ENCODE measurements at regions not wholly inside any gene's neighbourhood (a gene's known extent, or its start where the extent isn't known, plus 50 kb on each side); places are given as distances from the start of the nearest gene placed in this dataset.
"Not testable (repeated sequence)": the region's sequence is repeated elsewhere in the genome, so short reads cannot be mapped to it uniquely, and the experiment has no call there.

DNA sequence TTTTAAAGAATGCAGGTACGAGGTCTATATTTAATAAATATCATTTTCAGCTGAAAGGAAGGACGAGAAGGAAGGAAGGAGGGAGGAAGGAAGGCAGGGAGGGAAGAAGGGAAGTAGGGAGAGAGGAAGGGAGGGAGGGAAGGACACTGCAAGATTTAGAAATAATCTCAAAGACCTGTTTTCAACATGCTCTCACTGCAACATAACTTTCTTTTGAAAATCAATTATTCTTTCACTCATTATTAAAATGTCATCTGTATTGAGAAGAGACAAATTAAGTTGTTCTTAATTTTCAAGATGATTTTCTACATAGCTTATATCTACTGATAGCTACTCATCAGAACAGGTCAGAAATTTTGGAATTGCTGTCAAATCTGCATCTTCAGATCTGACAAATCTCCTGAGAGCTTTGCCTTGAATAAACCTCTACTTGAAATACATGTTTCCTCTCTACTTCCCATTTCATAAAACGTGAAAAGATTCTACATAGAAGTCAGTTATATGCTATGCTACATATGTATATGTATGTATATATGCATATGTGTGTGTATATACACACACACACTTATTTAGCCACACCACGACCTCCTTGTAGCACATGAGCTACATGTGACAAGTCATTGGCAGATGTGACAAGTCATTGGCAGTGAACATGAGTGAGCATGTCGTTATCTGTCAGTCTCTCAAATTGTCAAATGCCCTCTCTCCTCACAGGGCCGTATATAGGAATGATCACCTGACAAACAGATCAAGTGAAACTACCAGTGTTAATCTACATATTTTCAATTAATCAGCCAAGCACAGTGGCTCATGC is 241.6 kb downstream of the LY86 start:
- no peak for DNase-seq (ENCODE audit: low spot score)
- Histone ChIP-seq H3K27ac (ENCODE audit: low read depth, low read length, poor library complexity, severe bottlenecking) (no peak overlapping the region), H3K4me3 (ENCODE audit: low read depth, low read length, poor library complexity, severe bottlenecking) (no peak overlapping the region), H3K36me3 (ENCODE audit: insufficient read depth, low read length) (no peaks in the 10 kb centered on the region), H3K4me2 (ENCODE audit: low read length) (no peak overlapping the region), H3K9me2 (ENCODE audit: insufficient read depth, low read length) (no peaks in the 10 kb centered on the region), H3K79me2 (ENCODE audit: insufficient read depth, low read depth, low read length) (no peaks in the 10 kb centered on the region), H4K20me1 (ENCODE audit: insufficient read depth, low read length) (no peaks in the 10 kb centered on the region), H3K4me1 (ENCODE audit: insufficient read depth, low read length, poor library complexity, severe bottlenecking) (no peaks in the 10 kb centered on the region), H3K9me3 (ENCODE audit: low read length) (no peaks in the 10 kb centered on the region), H2AFZ (ENCODE audit: low read length) (no peak overlapping the region)
- intact Hi-C loops (cut with micrococcal nuclease; ENCODE audit: unreplicated experiment): no loop called here
- no peak for TF ChIP-seq EZH2phosphoT487 (IDR thresholded peaks at IDR 0.05; ENCODE audit: borderline replicate concordance, low read depth, low read length)
- TF ChIP-seq, protein P1, sequence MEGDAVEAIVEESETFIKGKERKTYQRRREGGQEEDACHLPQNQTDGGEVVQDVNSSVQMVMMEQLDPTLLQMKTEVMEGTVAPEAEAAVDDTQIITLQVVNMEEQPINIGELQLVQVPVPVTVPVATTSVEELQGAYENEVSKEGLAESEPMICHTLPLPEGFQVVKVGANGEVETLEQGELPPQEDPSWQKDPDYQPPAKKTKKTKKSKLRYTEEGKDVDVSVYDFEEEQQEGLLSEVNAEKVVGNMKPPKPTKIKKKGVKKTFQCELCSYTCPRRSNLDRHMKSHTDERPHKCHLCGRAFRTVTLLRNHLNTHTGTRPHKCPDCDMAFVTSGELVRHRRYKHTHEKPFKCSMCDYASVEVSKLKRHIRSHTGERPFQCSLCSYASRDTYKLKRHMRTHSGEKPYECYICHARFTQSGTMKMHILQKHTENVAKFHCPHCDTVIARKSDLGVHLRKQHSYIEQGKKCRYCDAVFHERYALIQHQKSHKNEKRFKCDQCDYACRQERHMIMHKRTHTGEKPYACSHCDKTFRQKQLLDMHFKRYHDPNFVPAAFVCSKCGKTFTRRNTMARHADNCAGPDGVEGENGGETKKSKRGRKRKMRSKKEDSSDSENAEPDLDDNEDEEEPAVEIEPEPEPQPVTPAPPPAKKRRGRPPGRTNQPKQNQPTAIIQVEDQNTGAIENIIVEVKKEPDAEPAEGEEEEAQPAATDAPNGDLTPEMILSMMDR (conservative IDR thresholded peaks at IDR 0.05; ENCODE audit: low read length): no peak
- ChIA-PET CTCF (ENCODE audit: unreplicated experiment) (no interaction called here), POLR2A (interaction anchor here (0.6 to 0.9 kb wide), 3 partner anchors 9 to 17 kb away, joined by 3 read pairs; no protein-coding TSS in a partner anchor)
- no TSS peak for BruUV-seq (replicated peaks)

- H3K9me2 ChIP-seq (ENCODE audit: insufficient read depth, low read length); H3K4me1 ChIP-seq (ENCODE audit: insufficient read depth, low read length, poor library complexity, severe bottlenecking); intact Hi-C loops (cut with micrococcal nuclease; ENCODE audit: unreplicated experiment); H3K4me3 ChIP-seq (ENCODE audit: low read depth, low read length, poor library complexity, severe bottlenecking); BruUV-seq (replicated peaks); H3K27ac ChIP-seq (ENCODE audit: low read depth, low read length, poor library complexity, severe bottlenecking); CTCF ChIA-PET (ENCODE audit: unreplicated experiment); H3K4me2 ChIP-seq (ENCODE audit: low read length); H2AFZ ChIP-seq (ENCODE audit: low read length); H3K36me3 ChIP-seq (ENCODE audit: insufficient read depth, low read length); H3K79me2 ChIP-seq (ENCODE audit: insufficient read depth, low read depth, low read length); H4K20me1 ChIP-seq (ENCODE audit: insufficient read depth, low read length); H3K9me3 ChIP-seq (ENCODE audit: low read length); DNase-seq (ENCODE audit: low spot score): not testable (repeated sequence)
- POLR2A ChIA-PET: interaction anchor here (0.6 kb wide), 1 partner anchor 17 kb away, joined by 3 read pairs; no protein-coding TSS in a partner anchor
Measured at GRCh38 chr6:6830686-6831063, 242.2 kb downstream of the LY86 start.

DNA sequence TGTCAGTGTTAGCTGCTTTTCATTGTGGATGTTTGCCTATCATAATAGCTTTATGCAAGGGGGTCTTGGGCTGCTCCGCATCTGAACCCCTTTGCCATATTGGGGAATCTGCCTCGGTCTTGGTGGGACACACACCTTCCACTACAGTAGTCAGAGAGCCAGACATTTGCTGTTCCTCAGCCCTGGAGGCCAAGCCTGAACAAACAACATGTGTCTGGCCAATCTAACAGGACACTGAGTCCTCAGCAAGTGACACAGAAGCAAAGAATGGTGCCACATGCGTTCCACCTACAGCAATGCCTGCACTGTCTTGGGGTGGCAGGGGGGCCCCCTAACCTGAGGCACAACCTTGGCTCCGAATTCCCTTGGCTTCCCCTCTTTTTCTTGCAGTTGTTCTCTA is 243.9 kb downstream of the LY86 start:
- TF ChIP-seq EZH2phosphoT487 (IDR thresholded peaks at IDR 0.05; ENCODE audit: borderline replicate concordance, low read depth, low read length): no peak
- Histone ChIP-seq H3K27ac (ENCODE audit: low read depth, low read length, poor library complexity, severe bottlenecking) (no peak overlapping the region), H3K9me3 (ENCODE audit: low read length) (no peaks in the 10 kb centered on the region), H3K36me3 (ENCODE audit: insufficient read depth, low read length) (no peaks in the 10 kb centered on the region), H3K9me2 (ENCODE audit: insufficient read depth, low read length) (no peaks in the 10 kb centered on the region), H2AFZ (ENCODE audit: low read length) (no peak overlapping the region), H3K4me1 (ENCODE audit: insufficient read depth, low read length, poor library complexity, severe bottlenecking) (no peaks in the 10 kb centered on the region), H3K79me2 (ENCODE audit: insufficient read depth, low read depth, low read length) (no peaks in the 10 kb centered on the region), H3K4me2 (ENCODE audit: low read length) (no peak overlapping the region), H4K20me1 (ENCODE audit: insufficient read depth, low read length) (no peaks in the 10 kb centered on the region), H3K4me3 (ENCODE audit: low read depth, low read length, poor library complexity, severe bottlenecking) (no peak overlapping the region)
- no TSS peak for BruUV-seq (replicated peaks)
- DNase-seq (ENCODE audit: low spot score): no peak
- intact Hi-C loops (cut with micrococcal nuclease; ENCODE audit: unreplicated experiment): no loop called here
- ChIA-PET POLR2A (no interaction called here), CTCF (ENCODE audit: unreplicated experiment) (no interaction called here)
